ENCODE measurements at regions not wholly inside any gene's neighbourhood (a gene's known extent, or its start where the extent isn't known, plus 50 kb on each side); places are given as distances from the start of the nearest gene placed in this dataset.

DNA sequence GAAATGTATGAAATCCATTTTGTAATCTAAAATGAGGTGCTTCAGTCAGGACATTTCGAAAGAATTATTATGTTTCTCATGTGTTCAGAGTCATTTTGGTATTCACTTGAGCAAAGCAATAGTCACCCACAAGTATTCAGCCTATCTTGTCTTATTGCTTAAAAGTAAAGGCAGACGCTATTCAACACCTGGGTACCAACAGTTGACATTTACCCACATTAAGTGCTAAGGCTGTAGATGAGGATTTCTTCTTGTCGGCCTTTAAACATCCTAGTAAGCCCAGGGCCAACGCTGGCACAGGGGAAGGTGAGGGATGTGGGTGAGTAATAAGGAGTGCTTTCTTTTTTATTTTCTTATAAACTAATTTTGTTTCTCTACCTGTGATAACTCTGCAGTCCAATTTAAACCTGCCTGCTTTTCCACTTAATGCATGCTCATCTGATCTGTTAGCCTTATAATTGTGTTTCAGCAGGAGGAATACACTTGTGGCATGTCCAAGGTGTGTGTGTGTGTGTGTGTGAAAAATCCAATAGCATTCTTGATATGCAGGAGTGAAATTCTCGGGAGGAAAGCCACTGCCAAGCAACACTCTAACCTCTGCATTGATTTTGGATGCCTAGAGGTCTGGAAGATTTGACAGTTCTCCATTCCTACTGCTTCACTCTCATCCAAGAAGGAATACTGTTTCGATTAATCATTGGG, 252.0 kb downstream of the SOX4 start:
- Histone ChIP-seq H3K27me3 (ENCODE audit: control insufficient read depth, insufficient read depth, low read length) (no peaks in the 10 kb centered on the region), H3K4me1 (ENCODE audit: control insufficient read depth, insufficient read depth, low read length) (peaks cover 20% of the 10 kb centered on the region), H3K36me3 (ENCODE audit: control insufficient read depth, insufficient read depth, low read length) (no peaks in the 10 kb centered on the region), H3K9me3 (ENCODE audit: control insufficient read depth, insufficient read depth, low read length) (no peaks in the 10 kb centered on the region), H3K9ac (ENCODE audit: low read depth, low read length) (no peak overlapping the region), H3K4me3 (ENCODE audit: low read depth, low read length) (no peak overlapping the region)

DNA sequence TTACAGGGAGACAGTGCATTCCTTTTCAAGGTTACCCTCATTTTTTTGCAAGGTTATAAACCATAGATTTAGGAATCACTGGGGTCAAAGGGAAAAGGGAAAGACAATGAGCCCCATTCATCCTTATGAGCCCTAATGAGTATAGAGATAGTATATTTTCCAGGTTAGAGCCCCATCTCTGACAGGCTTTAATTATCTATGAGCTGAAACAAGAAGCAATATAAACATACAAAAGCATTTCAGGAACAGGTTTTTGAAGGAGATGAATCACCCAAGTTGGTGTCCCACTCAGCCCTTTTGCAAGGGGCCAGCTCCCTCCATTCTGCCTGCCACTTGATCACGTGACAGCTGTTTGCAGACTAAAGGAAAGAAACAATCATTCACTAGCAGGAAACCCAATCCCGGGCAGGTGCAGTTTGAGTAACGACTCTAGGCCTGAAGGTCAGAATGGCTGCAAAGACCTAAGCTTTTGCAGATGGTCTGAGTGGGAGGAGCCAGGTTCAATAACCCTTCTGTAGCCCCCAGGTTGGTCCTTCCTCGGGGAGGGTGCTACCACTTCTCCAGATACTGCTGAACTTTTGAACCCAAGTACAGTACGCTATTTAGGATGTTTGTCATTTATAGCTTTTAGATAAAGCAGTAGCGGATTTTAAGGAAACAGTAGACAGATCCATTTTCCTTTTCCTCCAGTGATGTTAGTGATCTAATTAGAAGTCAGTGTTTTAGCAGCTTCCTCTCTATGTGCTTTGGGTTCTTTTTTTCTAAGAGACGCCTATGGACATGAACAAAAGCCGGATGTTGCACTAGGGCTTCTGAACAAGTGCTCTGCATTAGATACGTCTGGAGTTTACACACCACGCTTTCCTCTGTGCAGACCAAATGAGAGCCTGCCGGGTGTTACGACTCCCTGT, 253.2 kb downstream of the SOX4 start:
- no peak overlapping the region for H3K9ac ChIP-seq (ENCODE audit: low read depth, low read length)
- no peaks in the 10 kb centered on the region for H3K27me3 ChIP-seq (ENCODE audit: control insufficient read depth, insufficient read depth, low read length)
- no peaks in the 10 kb centered on the region for H3K9me3 ChIP-seq (ENCODE audit: control insufficient read depth, insufficient read depth, low read length)
- no peaks in the 10 kb centered on the region for H3K36me3 ChIP-seq (ENCODE audit: control insufficient read depth, insufficient read depth, low read length)
- H3K4me3 ChIP-seq (ENCODE audit: low read depth, low read length), result no peak overlapping the region
- H3K4me1 ChIP-seq (ENCODE audit: control insufficient read depth, insufficient read depth, low read length), result peaks cover 20% of the 10 kb centered on the region

DNA sequence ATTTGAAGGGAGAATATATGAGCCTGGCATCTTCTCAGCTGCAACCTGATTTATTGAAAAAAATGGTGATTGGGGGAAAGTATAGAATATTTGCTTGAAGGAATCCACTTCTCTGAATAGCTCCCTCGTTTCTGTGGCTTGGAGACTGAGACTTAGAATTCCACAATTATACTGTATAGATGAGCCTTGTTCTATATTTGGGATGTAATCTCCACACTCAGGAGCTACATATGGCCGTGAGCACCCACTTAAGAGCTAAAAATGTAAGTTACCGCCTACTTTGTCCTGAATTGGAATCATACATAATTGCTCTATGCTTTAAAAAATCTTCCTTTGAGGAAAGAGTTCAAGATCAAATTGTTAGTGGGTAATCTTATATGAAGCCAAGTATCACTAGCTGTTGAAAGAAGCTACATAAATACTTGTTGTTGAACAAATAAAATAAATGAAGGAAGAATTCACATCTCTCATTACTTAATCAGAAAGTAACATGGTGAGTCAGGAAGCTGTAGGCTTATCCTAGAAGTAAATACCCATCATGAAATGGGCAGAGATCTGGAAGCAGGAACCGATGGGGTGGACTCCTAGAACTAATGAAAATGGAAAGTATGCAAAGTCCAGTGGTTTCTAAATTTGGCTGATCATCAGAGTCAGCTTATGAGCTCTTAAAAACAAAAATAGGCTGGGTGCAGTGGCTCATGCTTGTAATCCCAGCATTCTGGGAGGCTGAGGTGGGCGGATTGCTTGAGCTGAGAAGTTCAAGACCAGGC, 254.3 kb downstream of the SOX4 start:
- H3K4me3 ChIP-seq (ENCODE audit: low read depth, low read length), result no peak overlapping the region
- no peak overlapping the region for H3K9ac ChIP-seq (ENCODE audit: low read depth, low read length)
- H3K9me3 ChIP-seq (ENCODE audit: control insufficient read depth, insufficient read depth, low read length), result no peaks in the 10 kb centered on the region
- H3K36me3 ChIP-seq (ENCODE audit: control insufficient read depth, insufficient read depth, low read length), result no peaks in the 10 kb centered on the region
- H3K27me3 ChIP-seq (ENCODE audit: control insufficient read depth, insufficient read depth, low read length), result no peaks in the 10 kb centered on the region
- H3K4me1 ChIP-seq (ENCODE audit: control insufficient read depth, insufficient read depth, low read length), result peaks cover 18% of the 10 kb centered on the region

DNA sequence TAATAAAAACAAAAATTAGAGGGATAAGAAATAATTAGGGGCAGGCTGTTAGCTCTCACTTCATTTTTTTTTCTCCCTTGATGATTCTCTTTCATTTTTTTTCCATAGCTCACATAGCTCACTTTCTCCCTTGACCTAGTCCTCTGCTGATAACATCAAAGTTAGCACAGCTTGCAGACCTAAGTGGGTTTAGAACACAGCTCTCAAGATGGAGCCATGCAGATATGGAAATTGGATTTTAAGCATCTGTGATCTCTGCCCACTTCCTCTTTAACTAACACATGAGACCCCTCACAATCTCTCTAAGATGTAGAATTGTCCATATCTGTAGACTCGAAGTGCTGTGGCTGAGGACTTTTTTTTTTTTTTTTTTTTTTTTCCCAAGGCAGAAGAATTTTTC, 257.1 kb downstream of the SOX4 start:
- H3K27me3 ChIP-seq (ENCODE audit: control insufficient read depth, insufficient read depth, low read length), result no peaks in the 10 kb centered on the region
- H3K4me3 ChIP-seq (ENCODE audit: low read depth, low read length), result no peak overlapping the region
- H3K9ac ChIP-seq (ENCODE audit: low read depth, low read length), result no peak overlapping the region
- no peaks in the 10 kb centered on the region for H3K36me3 ChIP-seq (ENCODE audit: control insufficient read depth, insufficient read depth, low read length)
- H3K4me1 ChIP-seq (ENCODE audit: control insufficient read depth, insufficient read depth, low read length), result peaks cover 9% of the 10 kb centered on the region
- H3K9me3 ChIP-seq (ENCODE audit: control insufficient read depth, insufficient read depth, low read length), result no peaks in the 10 kb centered on the region

DNA sequence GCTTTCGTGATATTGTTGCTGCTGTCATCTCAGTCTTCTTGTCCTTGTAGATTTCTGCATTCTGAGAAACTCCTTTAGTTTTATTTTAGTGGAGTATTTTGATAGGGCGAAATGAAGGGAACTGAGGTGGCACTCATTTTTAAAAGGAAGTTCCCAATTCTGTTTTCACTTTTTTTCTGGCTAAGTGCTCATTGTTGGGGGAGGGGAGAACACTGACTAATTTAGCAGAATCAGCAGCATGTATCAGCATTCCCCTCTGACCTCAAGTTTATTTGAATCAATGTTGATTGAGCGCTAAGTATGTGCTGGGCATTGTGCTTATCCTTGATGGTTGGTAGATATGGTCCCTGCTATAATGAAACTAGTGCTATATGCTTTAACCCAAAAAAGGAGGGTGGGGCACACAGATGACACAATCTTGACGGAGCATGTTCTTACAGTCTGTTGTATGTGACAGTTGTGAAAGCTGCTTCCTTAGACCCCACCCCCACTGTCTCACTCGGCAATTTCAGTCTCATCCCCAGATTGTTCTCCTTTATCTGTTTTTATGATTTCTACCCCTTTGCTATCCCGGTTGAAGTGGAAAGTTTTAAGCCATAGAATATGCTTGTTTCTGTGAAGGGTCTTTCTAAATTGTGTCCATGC, 262.4 kb downstream of the SOX4 start:
- Histone ChIP-seq H3K4me1 (ENCODE audit: control insufficient read depth, insufficient read depth, low read length) (no peaks in the 10 kb centered on the region), H3K36me3 (ENCODE audit: control insufficient read depth, insufficient read depth, low read length) (peaks cover 3% of the 10 kb centered on the region), H3K27me3 (ENCODE audit: control insufficient read depth, insufficient read depth, low read length) (no peaks in the 10 kb centered on the region), H3K9me3 (ENCODE audit: control insufficient read depth, insufficient read depth, low read length) (no peaks in the 10 kb centered on the region), H3K4me3 (ENCODE audit: low read depth, low read length) (no peak overlapping the region), H3K9ac (ENCODE audit: low read depth, low read length) (no peak overlapping the region)

DNA sequence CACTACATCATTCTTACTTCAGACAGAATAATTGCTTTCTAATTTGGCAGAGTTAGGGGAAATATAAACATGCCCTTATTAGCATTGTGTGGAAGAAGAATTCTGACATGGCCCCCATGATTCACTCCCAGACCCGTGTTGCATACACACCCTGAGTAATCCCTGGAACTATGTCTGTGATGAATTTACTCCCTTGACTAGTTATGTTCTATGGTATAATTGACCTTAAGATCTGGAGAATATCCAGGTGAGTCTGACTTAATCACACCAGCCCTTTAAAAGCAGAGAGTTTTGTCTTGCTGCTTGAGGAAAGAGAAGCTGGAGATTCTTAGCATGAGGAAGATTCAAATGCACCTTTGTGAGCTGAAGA, 262.9 kb downstream of the SOX4 start:
- Histone ChIP-seq H3K9ac (ENCODE audit: low read depth, low read length) (no peak overlapping the region), H3K9me3 (ENCODE audit: control insufficient read depth, insufficient read depth, low read length) (no peaks in the 10 kb centered on the region), H3K4me1 (ENCODE audit: control insufficient read depth, insufficient read depth, low read length) (no peaks in the 10 kb centered on the region), H3K36me3 (ENCODE audit: control insufficient read depth, insufficient read depth, low read length) (peaks cover 3% of the 10 kb centered on the region), H3K4me3 (ENCODE audit: low read depth, low read length) (no peak overlapping the region), H3K27me3 (ENCODE audit: control insufficient read depth, insufficient read depth, low read length) (no peaks in the 10 kb centered on the region)

DNA sequence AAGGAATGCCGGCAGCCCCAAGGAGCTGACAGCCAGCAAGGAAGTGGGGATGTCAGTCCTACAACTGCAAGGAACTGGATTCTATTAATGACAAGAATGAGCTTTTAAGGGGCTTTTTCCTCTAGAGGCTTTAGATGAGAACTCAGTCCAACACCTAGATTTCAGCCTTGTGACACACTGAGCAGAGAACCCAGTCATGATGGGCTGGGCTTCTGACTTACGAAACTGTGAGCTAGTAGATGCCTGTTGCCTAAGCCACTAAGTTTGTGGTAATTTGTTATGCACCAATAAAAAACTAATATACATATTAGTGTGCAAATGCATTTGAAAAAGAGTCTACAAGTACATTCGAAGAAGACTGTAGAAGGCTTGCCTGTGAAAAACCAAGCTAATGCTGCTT, 263.3 kb downstream of the SOX4 start:
- H3K4me3 ChIP-seq (ENCODE audit: low read depth, low read length), result no peak overlapping the region
- no peaks in the 10 kb centered on the region for H3K27me3 ChIP-seq (ENCODE audit: control insufficient read depth, insufficient read depth, low read length)
- no peak overlapping the region for H3K9ac ChIP-seq (ENCODE audit: low read depth, low read length)
- H3K9me3 ChIP-seq (ENCODE audit: control insufficient read depth, insufficient read depth, low read length), result no peaks in the 10 kb centered on the region
- H3K4me1 ChIP-seq (ENCODE audit: control insufficient read depth, insufficient read depth, low read length), result no peaks in the 10 kb centered on the region
- H3K36me3 ChIP-seq (ENCODE audit: control insufficient read depth, insufficient read depth, low read length), result peaks cover 3% of the 10 kb centered on the region

DNA sequence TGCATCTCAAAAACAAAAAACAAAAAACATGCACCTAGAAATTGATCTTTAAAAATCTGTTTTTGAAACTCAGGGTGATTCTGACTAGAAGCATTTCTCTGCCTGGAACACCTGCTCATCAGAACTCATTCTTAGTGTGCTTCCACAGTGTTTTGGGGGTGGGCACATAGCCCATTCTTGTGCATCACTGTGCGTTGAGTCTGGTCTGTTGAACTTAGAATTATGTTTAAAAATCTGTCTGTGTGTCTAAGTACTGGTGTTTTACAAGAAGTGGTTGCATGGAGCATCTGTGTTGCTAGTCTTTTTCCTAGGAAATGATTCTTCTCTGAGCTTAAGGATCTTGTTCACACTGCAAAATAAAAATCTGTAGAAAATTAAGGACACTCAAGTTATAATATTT, 264.5 kb downstream of the SOX4 start:
- Histone ChIP-seq H3K4me1 (ENCODE audit: control insufficient read depth, insufficient read depth, low read length) (no peaks in the 10 kb centered on the region), H3K4me3 (ENCODE audit: low read depth, low read length) (no peak overlapping the region), H3K9me3 (ENCODE audit: control insufficient read depth, insufficient read depth, low read length) (no peaks in the 10 kb centered on the region), H3K9ac (ENCODE audit: low read depth, low read length) (no peak overlapping the region), H3K27me3 (ENCODE audit: control insufficient read depth, insufficient read depth, low read length) (no peaks in the 10 kb centered on the region), H3K36me3 (ENCODE audit: control insufficient read depth, insufficient read depth, low read length) (peaks cover 3% of the 10 kb centered on the region)

DNA sequence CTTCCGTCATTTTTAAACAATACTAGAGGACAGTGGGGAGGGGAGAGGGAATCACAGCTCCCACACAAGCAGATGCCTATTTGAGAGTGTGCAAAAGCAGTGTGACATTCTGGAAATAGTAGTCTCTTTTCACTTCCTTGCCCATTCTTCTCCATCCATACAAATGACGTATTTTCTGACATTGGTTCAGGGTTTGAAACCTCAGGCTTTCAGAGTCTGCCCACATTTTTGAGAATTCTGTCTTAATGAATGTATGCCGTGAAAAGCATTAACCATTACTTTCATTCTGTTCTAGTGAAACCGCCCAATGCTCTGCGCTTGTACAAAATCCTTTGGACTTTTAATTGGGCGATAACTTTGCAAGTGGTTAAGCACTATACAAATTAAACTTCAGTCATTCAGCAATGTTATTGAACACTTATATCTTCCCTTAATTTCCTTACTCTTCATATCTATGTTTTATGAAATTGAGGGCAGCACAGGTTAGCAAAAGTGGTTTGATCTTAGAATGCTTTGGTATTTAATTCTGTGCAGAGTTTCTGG, 265.7 kb downstream of the SOX4 start:
- no peak overlapping the region for H3K4me3 ChIP-seq (ENCODE audit: low read depth, low read length)
- H3K9ac ChIP-seq (ENCODE audit: low read depth, low read length), result no peak overlapping the region
- H3K4me1 ChIP-seq (ENCODE audit: control insufficient read depth, insufficient read depth, low read length), result no peaks in the 10 kb centered on the region
- H3K27me3 ChIP-seq (ENCODE audit: control insufficient read depth, insufficient read depth, low read length), result no peaks in the 10 kb centered on the region
- peaks cover 3% of the 10 kb centered on the region for H3K36me3 ChIP-seq (ENCODE audit: control insufficient read depth, insufficient read depth, low read length)
- no peaks in the 10 kb centered on the region for H3K9me3 ChIP-seq (ENCODE audit: control insufficient read depth, insufficient read depth, low read length)

DNA sequence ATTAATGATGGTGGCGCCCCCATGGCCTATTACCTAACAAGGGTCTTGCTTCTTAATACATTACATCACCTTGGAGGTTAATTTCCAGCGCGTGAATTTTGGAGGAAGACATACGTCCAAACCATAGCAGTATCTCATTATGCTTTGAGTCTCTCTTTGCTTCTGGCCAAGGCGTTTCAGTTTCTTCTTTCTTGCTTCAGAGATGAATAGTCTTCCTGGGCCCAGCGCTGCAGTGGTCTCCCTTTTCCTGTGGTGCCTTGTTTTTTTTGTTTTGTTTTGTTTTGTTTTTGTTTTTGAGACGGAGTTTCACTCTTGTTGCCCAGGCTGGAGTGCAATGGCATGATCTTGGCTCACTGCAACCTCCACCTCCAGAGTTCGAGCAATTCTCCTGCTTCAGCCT, 268.4 kb downstream of the SOX4 start:
- H3K9ac ChIP-seq (ENCODE audit: low read depth, low read length), result no peak overlapping the region
- no peaks in the 10 kb centered on the region for H3K27me3 ChIP-seq (ENCODE audit: control insufficient read depth, insufficient read depth, low read length)
- no peak overlapping the region for H3K4me3 ChIP-seq (ENCODE audit: low read depth, low read length)
- no peaks in the 10 kb centered on the region for H3K9me3 ChIP-seq (ENCODE audit: control insufficient read depth, insufficient read depth, low read length)
- peaks cover 3% of the 10 kb centered on the region for H3K36me3 ChIP-seq (ENCODE audit: control insufficient read depth, insufficient read depth, low read length)
- H3K4me1 ChIP-seq (ENCODE audit: control insufficient read depth, insufficient read depth, low read length), result no peaks in the 10 kb centered on the region

DNA sequence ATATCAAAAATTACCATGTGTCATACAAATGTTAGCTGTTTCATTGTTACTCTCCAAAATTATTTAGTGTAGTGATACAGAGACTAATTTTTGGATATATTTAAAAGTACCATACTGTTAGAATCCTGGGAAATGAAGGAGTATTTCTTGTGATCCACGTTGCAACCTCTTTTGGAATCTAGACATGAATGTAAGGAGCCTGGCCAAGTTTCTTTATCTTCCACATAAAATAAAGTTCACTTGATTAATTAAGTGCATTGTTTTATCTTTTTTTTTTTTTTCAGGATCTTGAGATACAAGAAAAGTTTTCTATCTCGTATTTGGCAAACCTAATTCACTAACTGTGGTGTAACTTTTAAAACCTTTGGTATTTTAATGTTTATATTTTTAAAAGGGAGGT, 270.7 kb downstream of the SOX4 start:
- Histone ChIP-seq H3K9ac (ENCODE audit: low read depth, low read length) (no peak overlapping the region), H3K4me1 (ENCODE audit: control insufficient read depth, insufficient read depth, low read length) (no peaks in the 10 kb centered on the region), H3K27me3 (ENCODE audit: control insufficient read depth, insufficient read depth, low read length) (no peaks in the 10 kb centered on the region), H3K9me3 (ENCODE audit: control insufficient read depth, insufficient read depth, low read length) (no peaks in the 10 kb centered on the region), H3K4me3 (ENCODE audit: low read depth, low read length) (no peak overlapping the region), H3K36me3 (ENCODE audit: control insufficient read depth, insufficient read depth, low read length) (no peaks in the 10 kb centered on the region)

Measured in iPS-15b (cell line).